Ishikawa (cell line): ENCODE measurements at regions not wholly inside any gene's neighbourhood (a gene's known extent, or its start where the extent isn't known, plus 50 kb on each side); places are given as distances from the start of the nearest gene placed in this dataset.

ENCODE experiments used
- CEBPB ChIP-seq: IDR thresholded peaks from 2 replicates; pipeline ENCODE4 v1.6.1; 2012
- CREB1 ChIP-seq: IDR thresholded peaks from 2 replicates; pipeline ENCODE4 v1.6.1; 2012; ENCODE audit warnings: low read depth
- EGR1 ChIP-seq: IDR thresholded peaks from 2 replicates; pipeline ENCODE4 v1.6.1; 2012
- EP300 ChIP-seq: IDR thresholded peaks from 2 replicates; pipeline ENCODE4 v1.6.1; 2012; ENCODE audit warnings: borderline replicate concordance
- FOXM1 ChIP-seq: IDR thresholded peaks from 2 replicates; pipeline ENCODE4 v1.6.1; 2012; ENCODE audit warnings: low read depth, borderline replicate concordance
- MAX ChIP-seq: IDR thresholded peaks from 2 replicates; pipeline ENCODE4 v1.6.1; 2012
- NFIC ChIP-seq: IDR thresholded peaks from 2 replicates; pipeline ENCODE4 v1.6.1; 2012
- RAD21 ChIP-seq: IDR thresholded peaks from 2 replicates; pipeline ENCODE4 v1.6.1; 2012; ENCODE audit warnings: low read depth
- TAF1 ChIP-seq: IDR thresholded peaks from 2 replicates; pipeline ENCODE4 v1.6.1; 2012; ENCODE audit warnings: low read depth, mild to moderate bottlenecking
- TCF12 ChIP-seq: IDR thresholded peaks from 2 replicates; pipeline ENCODE4 v1.6.1; 2012; ENCODE audit warnings: low read depth
- TEAD4 ChIP-seq: IDR thresholded peaks from 2 replicates; pipeline ENCODE4 v1.6.1; 2012
- USF1 ChIP-seq: IDR thresholded peaks from 2 replicates; pipeline ENCODE4 v1.6.1; 2012
- YY1 ChIP-seq: IDR thresholded peaks from 2 replicates; pipeline ENCODE4 v1.6.1; 2012; ENCODE audit warnings: low read depth
- ZBTB7A ChIP-seq: IDR thresholded peaks from 2 replicates; pipeline ENCODE4 v1.6.1; 2012; ENCODE audit warnings: low read depth
- TF ChIP-seq, protein P1 (sequence below): IDR thresholded peaks from 2 replicates; pipeline ENCODE4 v1.6.1; 2012; ENCODE audit warnings: low read depth, mild to moderate bottlenecking

DNA sequence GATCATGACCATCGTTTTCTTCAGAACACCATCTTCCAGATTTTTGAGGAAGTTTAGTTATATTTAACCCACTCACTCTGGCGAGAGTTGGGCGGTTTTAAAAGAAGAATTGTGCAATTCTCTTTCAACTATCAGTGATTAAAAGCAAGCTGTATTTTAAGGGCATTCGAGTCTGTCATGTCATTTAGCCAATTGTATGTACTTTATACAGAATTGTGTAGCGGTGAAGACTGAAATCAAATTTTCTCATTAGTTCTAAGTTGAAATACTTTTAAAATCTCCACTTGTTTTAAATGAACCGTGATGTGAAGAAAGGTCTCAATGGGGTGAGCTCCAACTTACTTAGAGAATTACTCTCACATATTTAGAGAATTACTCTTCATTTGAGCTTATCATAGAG is 214.6 kb upstream of the DTNA start:
- no peak for TF ChIP-seq CREB1
- no peak for TF ChIP-seq USF1
- TF ChIP-seq TAF1: no peak
- no peak for TF ChIP-seq RAD21
- TF ChIP-seq EP300: no peak
- TF ChIP-seq ZBTB7A: no peak
- TF ChIP-seq MAX: no peak
- no peak for TF ChIP-seq CEBPB
- TF ChIP-seq TEAD4: no peak

DNA sequence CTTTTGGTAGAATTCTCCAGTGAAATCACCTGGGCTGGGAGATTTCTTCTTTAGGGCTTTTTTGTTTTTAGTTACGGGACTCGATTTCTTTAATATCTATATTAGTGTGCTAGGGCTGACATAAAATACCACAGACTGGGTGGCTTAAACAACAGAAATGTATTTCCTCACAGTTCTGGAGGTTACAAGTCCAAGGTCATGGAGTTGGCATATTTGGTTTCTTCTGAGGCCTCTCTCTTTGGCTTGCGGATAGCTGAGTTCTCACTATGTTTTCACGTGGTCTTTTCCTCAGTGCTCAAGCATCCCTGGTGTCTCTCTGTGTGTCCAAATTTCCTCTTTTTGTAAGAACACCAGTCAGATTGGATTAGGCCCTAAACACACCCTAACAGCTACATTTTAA is 208.5 kb upstream of the DTNA start:
- TF ChIP-seq EGR1: no peak

GRCh38 chr18:34506198-34506597 is 203.9 kb upstream of the DTNA start:
- TF ChIP-seq FOXM1 (no peak), ZBTB7A (no peak), USF1 (no peak)

DNA sequence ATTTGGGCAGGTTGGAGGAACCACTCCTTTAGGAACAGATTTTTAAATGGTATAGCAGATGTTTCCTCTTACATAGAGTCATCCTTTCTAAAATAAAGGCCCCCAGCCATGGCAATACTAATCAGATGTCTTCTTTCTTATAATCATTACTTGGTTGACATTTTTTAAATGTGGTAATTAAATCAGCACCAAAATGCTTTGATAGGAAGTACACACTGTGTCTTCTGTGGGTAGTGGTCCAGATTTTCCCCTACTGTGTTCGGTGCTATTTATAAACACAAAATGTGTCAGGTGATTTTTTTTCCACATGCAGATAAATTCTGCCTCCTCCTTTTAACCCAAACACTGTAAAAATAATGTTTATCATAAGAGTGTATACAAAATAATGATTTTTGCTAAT is 200.9 kb upstream of the DTNA start:
- TF ChIP-seq, protein P1, sequence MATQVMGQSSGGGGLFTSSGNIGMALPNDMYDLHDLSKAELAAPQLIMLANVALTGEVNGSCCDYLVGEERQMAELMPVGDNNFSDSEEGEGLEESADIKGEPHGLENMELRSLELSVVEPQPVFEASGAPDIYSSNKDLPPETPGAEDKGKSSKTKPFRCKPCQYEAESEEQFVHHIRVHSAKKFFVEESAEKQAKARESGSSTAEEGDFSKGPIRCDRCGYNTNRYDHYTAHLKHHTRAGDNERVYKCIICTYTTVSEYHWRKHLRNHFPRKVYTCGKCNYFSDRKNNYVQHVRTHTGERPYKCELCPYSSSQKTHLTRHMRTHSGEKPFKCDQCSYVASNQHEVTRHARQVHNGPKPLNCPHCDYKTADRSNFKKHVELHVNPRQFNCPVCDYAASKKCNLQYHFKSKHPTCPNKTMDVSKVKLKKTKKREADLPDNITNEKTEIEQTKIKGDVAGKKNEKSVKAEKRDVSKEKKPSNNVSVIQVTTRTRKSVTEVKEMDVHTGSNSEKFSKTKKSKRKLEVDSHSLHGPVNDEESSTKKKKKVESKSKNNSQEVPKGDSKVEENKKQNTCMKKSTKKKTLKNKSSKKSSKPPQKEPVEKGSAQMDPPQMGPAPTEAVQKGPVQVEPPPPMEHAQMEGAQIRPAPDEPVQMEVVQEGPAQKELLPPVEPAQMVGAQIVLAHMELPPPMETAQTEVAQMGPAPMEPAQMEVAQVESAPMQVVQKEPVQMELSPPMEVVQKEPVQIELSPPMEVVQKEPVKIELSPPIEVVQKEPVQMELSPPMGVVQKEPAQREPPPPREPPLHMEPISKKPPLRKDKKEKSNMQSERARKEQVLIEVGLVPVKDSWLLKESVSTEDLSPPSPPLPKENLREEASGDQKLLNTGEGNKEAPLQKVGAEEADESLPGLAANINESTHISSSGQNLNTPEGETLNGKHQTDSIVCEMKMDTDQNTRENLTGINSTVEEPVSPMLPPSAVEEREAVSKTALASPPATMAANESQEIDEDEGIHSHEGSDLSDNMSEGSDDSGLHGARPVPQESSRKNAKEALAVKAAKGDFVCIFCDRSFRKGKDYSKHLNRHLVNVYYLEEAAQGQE: no peak
- no peak for TF ChIP-seq USF1
- TF ChIP-seq EP300: no peak
- TF ChIP-seq FOXM1: no peak
- no peak for TF ChIP-seq EGR1
- no peak for TF ChIP-seq CEBPB
- TF ChIP-seq MAX: no peak
- TF ChIP-seq YY1: no peak
- no peak for TF ChIP-seq TAF1
- no peak for TF ChIP-seq TEAD4
- TF ChIP-seq ZBTB7A: no peak

GRCh38 chr18:34509879-34510586 is 200.1 kb upstream of the DTNA start:
- TF ChIP-seq EGR1 (no peak), CREB1 (no peak), TEAD4 (no peak), RAD21 (no peak), NFIC (no peak), CEBPB (no peak), ZBTB7A (no peak), TCF12 (no peak), TAF1 (no peak), FOXM1 (no peak), EP300 (no peak), MAX (no peak), YY1 (no peak), USF1 (no peak)
- TF ChIP-seq, protein P1: no peak
